ENCODE measurements at regions not wholly inside any gene's neighbourhood (a gene's known extent, or its start where the extent isn't known, plus 50 kb on each side); places are given as distances from the start of the nearest gene placed in this dataset.
A peak's percentile ranks its signal among the peaks of the same experiment; 100 is the strongest.

DNA sequence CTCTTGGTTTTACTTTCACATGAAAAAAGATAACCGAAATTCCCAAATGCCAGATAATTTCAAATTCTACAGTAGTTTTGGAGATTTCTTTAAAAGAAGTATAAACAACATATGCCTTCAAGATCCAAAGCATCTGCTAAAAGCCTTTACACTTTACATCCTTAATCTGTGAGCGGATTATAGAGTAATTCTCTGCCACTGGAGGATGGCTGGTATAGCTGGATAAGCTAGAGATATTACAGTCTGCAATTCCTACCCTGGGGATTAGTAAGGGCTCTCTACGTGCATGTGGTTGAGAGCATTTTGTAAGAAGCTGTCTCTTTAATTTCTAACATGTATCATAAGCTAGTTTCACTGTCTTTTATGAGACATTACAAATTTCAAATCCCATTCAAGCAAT lies 240.3 kb upstream of the HMGA2 start:
- TF ChIP-seq, protein P1, sequence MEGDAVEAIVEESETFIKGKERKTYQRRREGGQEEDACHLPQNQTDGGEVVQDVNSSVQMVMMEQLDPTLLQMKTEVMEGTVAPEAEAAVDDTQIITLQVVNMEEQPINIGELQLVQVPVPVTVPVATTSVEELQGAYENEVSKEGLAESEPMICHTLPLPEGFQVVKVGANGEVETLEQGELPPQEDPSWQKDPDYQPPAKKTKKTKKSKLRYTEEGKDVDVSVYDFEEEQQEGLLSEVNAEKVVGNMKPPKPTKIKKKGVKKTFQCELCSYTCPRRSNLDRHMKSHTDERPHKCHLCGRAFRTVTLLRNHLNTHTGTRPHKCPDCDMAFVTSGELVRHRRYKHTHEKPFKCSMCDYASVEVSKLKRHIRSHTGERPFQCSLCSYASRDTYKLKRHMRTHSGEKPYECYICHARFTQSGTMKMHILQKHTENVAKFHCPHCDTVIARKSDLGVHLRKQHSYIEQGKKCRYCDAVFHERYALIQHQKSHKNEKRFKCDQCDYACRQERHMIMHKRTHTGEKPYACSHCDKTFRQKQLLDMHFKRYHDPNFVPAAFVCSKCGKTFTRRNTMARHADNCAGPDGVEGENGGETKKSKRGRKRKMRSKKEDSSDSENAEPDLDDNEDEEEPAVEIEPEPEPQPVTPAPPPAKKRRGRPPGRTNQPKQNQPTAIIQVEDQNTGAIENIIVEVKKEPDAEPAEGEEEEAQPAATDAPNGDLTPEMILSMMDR (conservative IDR thresholded peaks at IDR 0.05; ENCODE audit: low read depth, low read length) = no peak
- no peak for DNase-seq (ENCODE audit: low read depth)
- H3K4me3 ChIP-seq (ENCODE audit: low read depth, low read length) = no peak overlapping the region

DNA sequence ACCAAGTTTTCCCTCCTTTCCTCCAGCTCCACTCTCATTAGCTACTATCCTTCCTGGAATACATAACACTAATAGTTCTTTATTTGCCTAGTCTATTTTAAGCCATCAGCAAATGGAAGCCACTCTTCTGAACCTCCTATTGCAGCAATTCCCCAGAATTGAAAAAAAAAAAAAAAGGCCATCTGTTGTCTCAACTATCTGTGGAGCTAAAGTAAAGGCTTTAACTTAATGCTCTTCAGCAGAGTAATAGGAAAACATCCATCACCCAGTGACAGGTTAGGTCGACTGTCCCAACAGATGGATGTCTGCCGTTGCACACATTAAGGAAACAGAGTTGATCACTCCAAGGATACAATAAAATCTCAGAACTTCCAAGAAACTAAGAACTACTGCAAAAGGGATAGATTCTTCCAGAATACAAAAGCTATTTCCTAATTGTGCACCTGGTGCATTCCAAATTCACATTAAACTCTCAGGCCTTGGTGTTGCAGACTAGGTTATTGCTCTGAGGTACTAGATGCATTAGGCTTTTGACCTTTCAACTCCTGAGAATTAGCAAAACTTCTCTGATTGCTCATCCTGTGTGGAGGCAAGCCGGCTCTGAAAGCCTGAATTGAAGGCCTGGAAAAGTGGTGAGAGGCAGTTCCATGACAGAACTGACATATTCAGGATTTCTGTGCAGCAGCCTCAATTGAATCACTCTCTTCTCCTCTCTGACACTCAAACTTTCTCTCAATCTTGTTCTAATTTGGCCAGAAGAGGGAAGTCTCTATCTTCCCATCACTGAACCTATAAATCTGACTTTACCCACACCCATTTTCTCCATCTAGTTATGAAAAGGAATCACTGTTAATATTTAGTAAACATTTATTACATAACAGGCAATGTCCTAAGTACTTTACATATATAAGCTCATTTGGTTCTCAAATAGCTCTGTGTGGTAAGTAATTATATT lies 238.4 kb upstream of the HMGA2 start:
- no peak for DNase-seq (ENCODE audit: low read depth)
- no peak overlapping the region for H3K4me3 ChIP-seq (ENCODE audit: low read depth, low read length)
- TF ChIP-seq, protein P1 (conservative IDR thresholded peaks at IDR 0.05; ENCODE audit: low read depth, low read length) = no peak

DNA sequence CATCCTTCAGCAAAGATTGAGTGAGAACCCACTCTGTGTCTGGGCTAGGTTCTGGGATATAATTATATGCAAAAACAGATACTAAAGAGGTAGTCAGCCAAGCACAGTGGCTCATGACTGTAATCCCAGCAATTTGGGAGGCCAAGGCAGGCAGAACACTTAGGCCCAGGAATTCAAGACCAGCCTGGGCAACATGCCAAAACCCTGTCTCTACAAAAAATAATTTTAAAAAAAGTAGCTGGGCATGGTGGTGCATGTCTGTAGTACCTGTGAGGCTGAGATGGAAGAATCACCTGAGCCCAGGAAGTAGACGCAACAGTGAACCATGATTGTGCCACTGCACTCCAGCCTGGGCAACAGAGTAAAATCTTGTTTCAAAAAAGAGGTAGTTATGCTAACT lies 237.5 kb upstream of the HMGA2 start:
- TF ChIP-seq, protein P1 (conservative IDR thresholded peaks at IDR 0.05; ENCODE audit: low read depth, low read length) = no peak
- no peak overlapping the region for H3K4me3 ChIP-seq (ENCODE audit: low read depth, low read length)
- no peak for DNase-seq (ENCODE audit: low read depth)

- peak; percentile 66 for DNase-seq (ENCODE audit: low read depth)
- no peak overlapping the region for H3K4me3 ChIP-seq (ENCODE audit: low read depth, low read length)
- TF ChIP-seq, protein P1 (conservative IDR thresholded peaks at IDR 0.05; ENCODE audit: low read depth, low read length) = no peak
These were observed 234.0 kb upstream of the HMGA2 start for GRCh38 chr12:65590318-65590717.

GRCh38 chr12:65592416-65592815 lies 231.9 kb upstream of the HMGA2 start:
- TF ChIP-seq, protein P1 (conservative IDR thresholded peaks at IDR 0.05; ENCODE audit: low read depth, low read length) = no peak
- no peak for DNase-seq (ENCODE audit: low read depth)
- H3K4me3 ChIP-seq (ENCODE audit: low read depth, low read length) = no peak overlapping the region

DNA sequence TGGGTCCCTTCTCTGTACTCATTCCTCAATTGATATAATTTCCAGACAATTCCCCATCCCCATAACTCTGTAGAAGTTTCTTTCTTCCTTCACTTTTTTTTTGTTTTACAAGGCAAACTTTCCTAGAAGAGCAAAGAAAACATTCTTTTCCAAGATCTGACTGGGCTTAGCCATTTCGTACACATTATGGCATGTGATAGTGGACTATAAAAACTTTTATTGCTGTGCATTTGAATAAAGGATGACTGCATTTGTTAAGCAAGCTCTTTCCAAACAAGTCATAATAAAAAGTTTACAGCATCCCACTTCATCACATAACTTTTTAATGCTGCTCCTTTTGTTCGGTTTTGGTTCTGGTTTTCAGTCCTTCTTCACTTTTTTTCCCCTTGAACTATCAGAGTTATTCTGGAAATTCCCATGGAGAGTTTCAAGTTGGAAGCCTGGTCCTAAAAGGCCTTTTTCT lies 231.0 kb upstream of the HMGA2 start:
- TF ChIP-seq, protein P1 (conservative IDR thresholded peaks at IDR 0.05; ENCODE audit: low read depth, low read length) = no peak
- DNase-seq (ENCODE audit: low read depth) = no peak
- H3K4me3 ChIP-seq (ENCODE audit: low read depth, low read length) = no peak overlapping the region

GRCh38 chr12:65594409-65594808 lies 229.9 kb upstream of the HMGA2 start:
- H3K4me3 ChIP-seq (ENCODE audit: low read depth, low read length) = no peak overlapping the region
- no peak for DNase-seq (ENCODE audit: low read depth)
- TF ChIP-seq, protein P1 (conservative IDR thresholded peaks at IDR 0.05; ENCODE audit: low read depth, low read length) = no peak
